SK-N-SH treated with all-trans-retinoic acid at 6 μM for 48 hours (cell line): ENCODE measurements at regions not wholly inside any gene's neighbourhood (a gene's known extent, or its start where the extent isn't known, plus 50 kb on each side); places are given as distances from the start of the nearest gene placed in this dataset.

ENCODE experiments used
- ATAC-seq: fragments of 200-7000 bp; cut with Tn5 transposase; 3 replicates; pipeline ENCODE4 v1.9.1; 2020; ENCODE audit warnings: mild to moderate bottlenecking, moderate library complexity
- ARNTL ChIP-seq: fragments of 450-650 bp; formaldehyde crosslinking; IDR thresholded peaks from 2 replicates; pipeline ENCODE4 v1.5.0; 2020; ENCODE audit warnings: low read depth, mild to moderate bottlenecking, moderate library complexity, borderline replicate concordance
- BACH2 ChIP-seq: fragments of 250-450 bp; sonication (Bioruptor Pico); IDR thresholded peaks from 2 replicates; pipeline ENCODE4 v1.9.0; 2021; ENCODE audit warnings: mild to moderate bottlenecking, borderline replicate concordance
- CSDC2 ChIP-seq: fragments of 250-450 bp; sonication (Bioruptor Pico); IDR thresholded peaks from 2 replicates; pipeline ENCODE4 v1.5.0; 2020; ENCODE audit warnings: mild to moderate bottlenecking, moderate library complexity
- ESRRG ChIP-seq: fragments of 250-450 bp; sonication (Bioruptor Pico); IDR thresholded peaks from 2 replicates; pipeline ENCODE4 v1.6.1; 2021; ENCODE audit warnings: mild to moderate bottlenecking
- GLIS3 ChIP-seq: fragments of 250-450 bp; sonication (Bioruptor Pico); IDR thresholded peaks from 2 replicates; pipeline ENCODE4 v1.5.0; 2020; ENCODE audit warnings: mild to moderate bottlenecking, moderate library complexity
- ISL1 ChIP-seq: fragments of 250-450 bp; sonication (Bioruptor Pico); IDR thresholded peaks from 2 replicates; pipeline ENCODE4 v2.1.2; 2022; ENCODE audit warnings: mild to moderate bottlenecking, moderate library complexity
- OSR1 ChIP-seq: fragments of 250-450 bp; sonication (Bioruptor Pico); IDR thresholded peaks from 2 replicates; pipeline ENCODE4 v1.8.0; 2022; ENCODE audit warnings: moderate library complexity, mild to moderate bottlenecking, inconsistent platforms
- PPARA ChIP-seq: fragments of 250-450 bp; sonication (Bioruptor Pico); IDR thresholded peaks from 2 replicates; pipeline ENCODE4 v1.5.0; 2020; ENCODE audit warnings: mild to moderate bottlenecking, borderline replicate concordance
- RARB ChIP-seq: fragments of 250-450 bp; sonication (Bioruptor Pico); IDR thresholded peaks from 2 replicates; pipeline ENCODE4 v1.8.0; 2021; ENCODE audit warnings: mild to moderate bottlenecking, moderate library complexity
- SNAI2 ChIP-seq: fragments of 250-450 bp; sonication (Bioruptor Pico); IDR thresholded peaks from 2 replicates; pipeline ENCODE4 v1.5.0; 2020; ENCODE audit warnings: mild to moderate bottlenecking, moderate library complexity
- TCF4 ChIP-seq: fragments of 250-450 bp; sonication (Bioruptor Pico); IDR thresholded peaks from 2 replicates; pipeline ENCODE4 v1.8.0; 2021; ENCODE audit warnings: mild to moderate bottlenecking, moderate library complexity, borderline replicate concordance
- ZC3H10 ChIP-seq: fragments of 250-450 bp; sonication (Bioruptor Pico); IDR thresholded peaks from 2 replicates; pipeline ENCODE4 v1.5.1; 2021; ENCODE audit warnings: mild to moderate bottlenecking, moderate library complexity
- ZFP3 ChIP-seq: fragments of 250-450 bp; sonication (Bioruptor Pico); IDR thresholded peaks from 2 replicates; pipeline ENCODE4 v1.5.0; 2020; ENCODE audit warnings: mild to moderate bottlenecking, moderate library complexity
- ZNF565 ChIP-seq: fragments of 450-650 bp; formaldehyde crosslinking; conservative IDR thresholded peaks from 2 replicates; pipeline ENCODE4 v1.5.0; 2020; ENCODE audit warnings: low read depth, mild to moderate bottlenecking, moderate library complexity
- ZNF70 ChIP-seq: fragments of 450-650 bp; formaldehyde crosslinking; IDR thresholded peaks from 2 replicates; pipeline ENCODE4 v1.5.0; 2020; ENCODE audit warnings: mild to moderate bottlenecking, moderate library complexity
- ZNF8 ChIP-seq: fragments of 450-650 bp; formaldehyde crosslinking; IDR thresholded peaks from 2 replicates; pipeline ENCODE4 v1.5.0; 2020; ENCODE audit warnings: mild to moderate bottlenecking, moderate library complexity
- TF ChIP-seq, protein P1 (sequence below): fragments of 250-450 bp; sonication (Bioruptor Pico); IDR thresholded peaks from 2 replicates; pipeline ENCODE4 v1.5.0; 2020; ENCODE audit warnings: mild to moderate bottlenecking, moderate library complexity
- TF ChIP-seq, protein P2 (sequence below): fragments of 250-450 bp; sonication (Bioruptor Pico); IDR thresholded peaks from 2 replicates; pipeline ENCODE4 v1.5.1; 2021; ENCODE audit warnings: mild to moderate bottlenecking, moderate library complexity
- TF ChIP-seq, protein P3 (sequence below): fragments of 250-450 bp; sonication (Bioruptor Pico); IDR thresholded peaks from 2 replicates; pipeline ENCODE4 v1.8.0; 2021; ENCODE audit warnings: low read depth, mild to moderate bottlenecking, moderate library complexity, borderline replicate concordance
- TF ChIP-seq, protein P4 (sequence below): fragments of 250-450 bp; sonication (Bioruptor Pico); IDR thresholded peaks from 2 replicates; pipeline ENCODE4 v1.5.1; 2020; ENCODE audit warnings: low read depth, mild to moderate bottlenecking, moderate library complexity
- TF ChIP-seq, protein P5 (sequence below): fragments of 250-450 bp; sonication (Bioruptor Pico); IDR thresholded peaks from 2 replicates; pipeline ENCODE4 v1.8.0; 2020; ENCODE audit warnings: mild to moderate bottlenecking, moderate library complexity, borderline replicate concordance

DNA sequence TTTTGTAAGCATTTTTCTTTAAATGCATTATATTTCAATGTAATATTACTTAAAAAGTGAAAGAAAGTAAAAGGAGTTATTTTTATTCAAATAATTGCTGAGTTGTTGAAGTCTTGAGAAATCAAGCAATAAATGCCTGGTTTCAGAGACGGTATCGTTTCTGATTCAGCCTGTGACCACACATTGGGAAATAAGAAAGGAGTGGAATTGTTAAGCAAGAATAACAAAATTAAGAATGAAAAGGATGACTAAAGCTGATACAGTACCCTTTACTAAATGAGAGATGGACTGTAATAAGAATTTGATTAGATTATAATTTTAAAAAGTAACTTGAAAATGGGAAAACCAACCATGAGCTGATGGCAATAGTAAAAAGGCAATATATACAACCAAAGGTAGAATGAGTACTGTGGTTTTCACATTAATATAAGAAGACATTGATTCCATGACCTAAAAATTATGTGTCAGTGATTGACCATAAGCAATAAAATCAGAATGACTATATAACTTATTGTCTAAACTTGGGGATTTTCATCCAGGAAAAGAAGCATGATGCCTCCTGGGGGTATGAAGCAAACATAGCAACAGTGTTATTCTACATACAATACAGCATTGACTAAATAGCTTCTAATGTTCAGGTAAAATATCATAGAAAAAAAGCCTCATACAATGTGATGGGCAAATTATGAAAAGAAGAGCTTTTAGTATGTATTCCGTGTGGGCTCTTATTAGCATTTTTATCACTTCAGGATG is 101.9 kb upstream of the PRDM9 start:
- TF ChIP-seq ZFP3 (CRISPR knock-in tag) (no peak), ESRRG (no peak), BACH2 (CRISPR knock-in tag) (no peak), ARNTL (CRISPR knock-in tag) (no peak), RARB (CRISPR knock-in tag) (no peak), TCF4 (CRISPR knock-in tag) (no peak)
- TF ChIP-seq, protein P1, sequence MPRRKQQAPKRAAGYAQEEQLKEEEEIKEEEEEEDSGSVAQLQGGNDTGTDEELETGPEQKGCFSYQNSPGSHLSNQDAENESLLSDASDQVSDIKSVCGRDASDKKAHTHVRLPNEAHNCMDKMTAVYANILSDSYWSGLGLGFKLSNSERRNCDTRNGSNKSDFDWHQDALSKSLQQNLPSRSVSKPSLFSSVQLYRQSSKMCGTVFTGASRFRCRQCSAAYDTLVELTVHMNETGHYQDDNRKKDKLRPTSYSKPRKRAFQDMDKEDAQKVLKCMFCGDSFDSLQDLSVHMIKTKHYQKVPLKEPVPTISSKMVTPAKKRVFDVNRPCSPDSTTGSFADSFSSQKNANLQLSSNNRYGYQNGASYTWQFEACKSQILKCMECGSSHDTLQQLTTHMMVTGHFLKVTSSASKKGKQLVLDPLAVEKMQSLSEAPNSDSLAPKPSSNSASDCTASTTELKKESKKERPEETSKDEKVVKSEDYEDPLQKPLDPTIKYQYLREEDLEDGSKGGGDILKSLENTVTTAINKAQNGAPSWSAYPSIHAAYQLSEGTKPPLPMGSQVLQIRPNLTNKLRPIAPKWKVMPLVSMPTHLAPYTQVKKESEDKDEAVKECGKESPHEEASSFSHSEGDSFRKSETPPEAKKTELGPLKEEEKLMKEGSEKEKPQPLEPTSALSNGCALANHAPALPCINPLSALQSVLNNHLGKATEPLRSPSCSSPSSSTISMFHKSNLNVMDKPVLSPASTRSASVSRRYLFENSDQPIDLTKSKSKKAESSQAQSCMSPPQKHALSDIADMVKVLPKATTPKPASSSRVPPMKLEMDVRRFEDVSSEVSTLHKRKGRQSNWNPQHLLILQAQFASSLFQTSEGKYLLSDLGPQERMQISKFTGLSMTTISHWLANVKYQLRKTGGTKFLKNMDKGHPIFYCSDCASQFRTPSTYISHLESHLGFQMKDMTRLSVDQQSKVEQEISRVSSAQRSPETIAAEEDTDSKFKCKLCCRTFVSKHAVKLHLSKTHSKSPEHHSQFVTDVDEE (CRISPR knock-in tag): no peak
- TF ChIP-seq, protein P2, sequence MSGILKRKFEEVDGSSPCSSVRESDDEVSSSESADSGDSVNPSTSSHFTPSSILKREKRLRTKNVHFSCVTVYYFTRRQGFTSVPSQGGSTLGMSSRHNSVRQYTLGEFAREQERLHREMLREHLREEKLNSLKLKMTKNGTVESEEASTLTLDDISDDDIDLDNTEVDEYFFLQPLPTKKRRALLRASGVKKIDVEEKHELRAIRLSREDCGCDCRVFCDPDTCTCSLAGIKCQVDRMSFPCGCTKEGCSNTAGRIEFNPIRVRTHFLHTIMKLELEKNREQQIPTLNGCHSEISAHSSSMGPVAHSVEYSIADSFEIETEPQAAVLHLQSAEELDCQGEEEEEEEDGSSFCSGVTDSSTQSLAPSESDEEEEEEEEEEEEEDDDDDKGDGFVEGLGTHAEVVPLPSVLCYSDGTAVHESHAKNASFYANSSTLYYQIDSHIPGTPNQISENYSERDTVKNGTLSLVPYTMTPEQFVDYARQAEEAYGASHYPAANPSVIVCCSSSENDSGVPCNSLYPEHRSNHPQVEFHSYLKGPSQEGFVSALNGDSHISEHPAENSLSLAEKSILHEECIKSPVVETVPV (CRISPR knock-in tag): no peak
- no peak for ATAC-seq

DNA sequence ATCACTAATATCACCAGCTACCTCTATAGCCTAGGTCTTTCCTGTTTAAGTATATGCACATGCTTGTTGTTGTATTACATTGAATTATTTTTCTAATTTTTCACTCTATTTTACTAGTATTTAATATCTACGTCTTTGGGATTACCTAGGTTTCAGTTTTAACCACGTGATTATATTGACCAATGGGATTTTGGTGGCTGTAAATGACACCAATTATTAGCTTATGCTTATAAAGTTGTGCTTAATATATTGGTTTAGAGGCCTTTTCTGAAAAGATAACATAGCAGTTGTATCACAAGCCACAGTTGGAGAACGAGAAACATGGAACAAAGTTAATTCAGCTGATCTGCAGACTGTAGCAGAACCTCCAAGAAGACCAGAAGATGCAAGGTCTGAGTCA is 104.8 kb upstream of the PRDM9 start:
- no peak for ATAC-seq
- no peak for TF ChIP-seq ZNF70 (CRISPR knock-in tag)
- TF ChIP-seq, protein P3, sequence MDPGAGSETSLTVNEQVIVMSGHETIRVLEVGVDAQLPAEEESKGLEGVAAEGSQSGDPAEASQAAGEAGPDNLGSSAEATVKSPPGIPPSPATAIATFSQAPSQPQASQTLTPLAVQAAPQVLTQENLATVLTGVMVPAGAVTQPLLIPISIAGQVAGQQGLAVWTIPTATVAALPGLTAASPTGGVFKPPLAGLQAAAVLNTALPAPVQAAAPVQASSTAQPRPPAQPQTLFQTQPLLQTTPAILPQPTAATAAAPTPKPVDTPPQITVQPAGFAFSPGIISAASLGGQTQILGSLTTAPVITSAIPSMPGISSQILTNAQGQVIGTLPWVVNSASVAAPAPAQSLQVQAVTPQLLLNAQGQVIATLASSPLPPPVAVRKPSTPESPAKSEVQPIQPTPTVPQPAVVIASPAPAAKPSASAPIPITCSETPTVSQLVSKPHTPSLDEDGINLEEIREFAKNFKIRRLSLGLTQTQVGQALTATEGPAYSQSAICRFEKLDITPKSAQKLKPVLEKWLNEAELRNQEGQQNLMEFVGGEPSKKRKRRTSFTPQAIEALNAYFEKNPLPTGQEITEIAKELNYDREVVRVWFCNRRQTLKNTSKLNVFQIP (CRISPR knock-in tag): no peak
- TF ChIP-seq ZC3H10 (CRISPR knock-in tag): no peak
- no peak for TF ChIP-seq CSDC2 (CRISPR knock-in tag)
- TF ChIP-seq ZNF565 (CRISPR knock-in tag): no peak
- no peak for TF ChIP-seq PPARA (CRISPR knock-in tag)
- TF ChIP-seq ZNF8 (CRISPR knock-in tag): no peak
- TF ChIP-seq, protein P1 (CRISPR knock-in tag): no peak
- no peak for TF ChIP-seq SNAI2 (CRISPR knock-in tag)
- TF ChIP-seq ESRRG: no peak
- no peak for TF ChIP-seq TCF4 (CRISPR knock-in tag)
- TF ChIP-seq ARNTL (CRISPR knock-in tag): no peak
- no peak for TF ChIP-seq BACH2 (CRISPR knock-in tag)
- TF ChIP-seq GLIS3 (CRISPR knock-in tag): no peak
- no peak for TF ChIP-seq ISL1 (CRISPR knock-in tag)
- TF ChIP-seq, protein P2 (CRISPR knock-in tag): no peak
- TF ChIP-seq ZFP3 (CRISPR knock-in tag): no peak
- TF ChIP-seq, protein P4, sequence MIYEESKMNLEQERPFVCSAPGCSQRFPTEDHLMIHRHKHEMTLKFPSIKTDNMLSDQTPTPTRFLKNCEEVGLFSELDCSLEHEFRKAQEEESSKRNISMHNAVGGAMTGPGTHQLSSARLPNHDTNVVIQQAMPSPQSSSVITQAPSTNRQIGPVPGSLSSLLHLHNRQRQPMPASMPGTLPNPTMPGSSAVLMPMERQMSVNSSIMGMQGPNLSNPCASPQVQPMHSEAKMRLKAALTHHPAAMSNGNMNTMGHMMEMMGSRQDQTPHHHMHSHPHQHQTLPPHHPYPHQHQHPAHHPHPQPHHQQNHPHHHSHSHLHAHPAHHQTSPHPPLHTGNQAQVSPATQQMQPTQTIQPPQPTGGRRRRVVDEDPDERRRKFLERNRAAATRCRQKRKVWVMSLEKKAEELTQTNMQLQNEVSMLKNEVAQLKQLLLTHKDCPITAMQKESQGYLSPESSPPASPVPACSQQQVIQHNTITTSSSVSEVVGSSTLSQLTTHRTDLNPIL (CRISPR knock-in tag): no peak
- TF ChIP-seq, protein P5, sequence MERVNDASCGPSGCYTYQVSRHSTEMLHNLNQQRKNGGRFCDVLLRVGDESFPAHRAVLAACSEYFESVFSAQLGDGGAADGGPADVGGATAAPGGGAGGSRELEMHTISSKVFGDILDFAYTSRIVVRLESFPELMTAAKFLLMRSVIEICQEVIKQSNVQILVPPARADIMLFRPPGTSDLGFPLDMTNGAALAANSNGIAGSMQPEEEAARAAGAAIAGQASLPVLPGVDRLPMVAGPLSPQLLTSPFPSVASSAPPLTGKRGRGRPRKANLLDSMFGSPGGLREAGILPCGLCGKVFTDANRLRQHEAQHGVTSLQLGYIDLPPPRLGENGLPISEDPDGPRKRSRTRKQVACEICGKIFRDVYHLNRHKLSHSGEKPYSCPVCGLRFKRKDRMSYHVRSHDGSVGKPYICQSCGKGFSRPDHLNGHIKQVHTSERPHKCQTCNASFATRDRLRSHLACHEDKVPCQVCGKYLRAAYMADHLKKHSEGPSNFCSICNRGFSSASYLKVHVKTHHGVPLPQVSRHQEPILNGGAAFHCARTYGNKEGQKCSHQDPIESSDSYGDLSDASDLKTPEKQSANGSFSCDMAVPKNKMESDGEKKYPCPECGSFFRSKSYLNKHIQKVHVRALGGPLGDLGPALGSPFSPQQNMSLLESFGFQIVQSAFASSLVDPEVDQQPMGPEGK: no peak
- TF ChIP-seq OSR1 (CRISPR knock-in tag): no peak
